ENCODE measurements at regions not wholly inside any gene's neighbourhood (a gene's known extent, or its start where the extent isn't known, plus 50 kb on each side); places are given as distances from the start of the nearest gene placed in this dataset.
A peak's percentile ranks its signal among the peaks of the same experiment; 100 is the strongest.
"Not testable (repeated sequence)": the region's sequence is repeated elsewhere in the genome, so short reads cannot be mapped to it uniquely, and the experiment has no call there.

- DNase-seq = no peak
These were observed 269.8 kb upstream of the AUTS2 start for GRCh38 chr7:69328516-69328915.

- no peak for DNase-seq
These were observed 263.6 kb upstream of the AUTS2 start for GRCh38 chr7:69334701-69335100.

GRCh38 chr7:69335331-69335730, 262.9 kb upstream of the AUTS2 start:
- no peak for DNase-seq

GRCh38 chr7:69336976-69337375, 261.3 kb upstream of the AUTS2 start:
- no peak for DNase-seq

- peak; percentile 60 for DNase-seq
These were observed 260.1 kb upstream of the AUTS2 start for GRCh38 chr7:69338144-69338543.

- no peak for DNase-seq
These were observed 257.0 kb upstream of the AUTS2 start for GRCh38 chr7:69341288-69341687.

- DNase-seq = no peak
These were observed 256.0 kb upstream of the AUTS2 start for GRCh38 chr7:69342154-69342884.

GRCh38 chr7:69349291-69349690, 249.0 kb upstream of the AUTS2 start:
- DNase-seq = no peak

- DNase-seq = no peak
These were observed 240.0 kb upstream of the AUTS2 start for GRCh38 chr7:69358163-69358821.

- no peak for DNase-seq
These were observed 239.1 kb upstream of the AUTS2 start for GRCh38 chr7:69359003-69359700.

GRCh38 chr7:69360913-69361312, 237.4 kb upstream of the AUTS2 start:
- DNase-seq = no peak

GRCh38 chr7:69363136-69363535, 235.1 kb upstream of the AUTS2 start:
- DNase-seq = no peak

GRCh38 chr7:69364813-69365643, 233.2 kb upstream of the AUTS2 start:
- DNase-seq = no peak

- DNase-seq = peak; percentile 78
These were observed 232.6 kb upstream of the AUTS2 start for GRCh38 chr7:69365651-69366192.

GRCh38 chr7:69367780-69368179, 230.5 kb upstream of the AUTS2 start:
- DNase-seq = peak; percentile 10

- DNase-seq = peak; percentile 19
These were observed 224.9 kb upstream of the AUTS2 start for GRCh38 chr7:69373171-69374043.

GRCh38 chr7:69374044-69374425, 224.2 kb upstream of the AUTS2 start:
- no peak for DNase-seq

- peak; percentile 19 for DNase-seq
These were observed 221.1 kb upstream of the AUTS2 start for GRCh38 chr7:69377191-69377590.

- DNase-seq = no peak
These were observed 209.7 kb upstream of the AUTS2 start for GRCh38 chr7:69388452-69389137.

GRCh38 chr7:69389216-69389615, 209.1 kb upstream of the AUTS2 start:
- DNase-seq = no peak

GRCh38 chr7:69393912-69394311, 204.4 kb upstream of the AUTS2 start:
- not testable (repeated sequence) for DNase-seq
